ENCODE measurements at regions not wholly inside any gene's neighbourhood (a gene's known extent, or its start where the extent isn't known, plus 50 kb on each side); places are given as distances from the start of the nearest gene placed in this dataset.

DNA sequence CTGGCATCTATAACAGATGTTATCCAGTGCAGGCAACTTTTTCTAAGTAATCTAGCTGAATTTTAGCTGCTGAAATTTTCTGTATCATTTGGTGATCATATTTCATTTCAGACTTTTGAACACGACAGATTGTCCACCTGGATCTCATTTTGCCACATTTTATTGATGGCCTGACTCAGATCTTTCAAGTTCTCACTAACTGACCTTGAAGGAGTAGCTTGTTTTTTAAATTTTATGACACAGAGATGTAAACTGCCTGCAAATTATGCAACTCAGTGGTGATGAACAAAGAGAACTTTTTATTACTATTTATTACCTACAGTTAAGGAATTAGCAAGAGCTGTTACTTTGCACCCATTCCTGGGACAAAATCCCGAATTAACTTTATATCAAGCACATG, 366.4 kb downstream of the PAX1 start:
- 57 to 70% (median 57%) methylated on average over 2 of the region's 2 CpGs for WGBS, 5 donors
- intact Hi-C loops (cut with DNase I; ENCODE audit: low total_unique reads), result no loop called here
- TF ChIP-seq EP300 (IDR thresholded peaks at IDR 0.05) (no peak), POLR2AphosphoS5 (IDR thresholded peaks at IDR 0.05) (no peak), POLR2A (IDR thresholded peaks at IDR 0.05) (no peak), CTCF (IDR thresholded peaks at IDR 0.05) (no peak)
- Histone ChIP-seq H3K27me3 (no peaks in the 10 kb centered on the region), H3K36me3 (no peaks in the 10 kb centered on the region), H3K27ac (no peak overlapping the region), H3K4me1 (no peaks in the 10 kb centered on the region), H3K4me3 (no peak overlapping the region), H3K9me3 (no peaks in the 10 kb centered on the region)
- DNase-seq, result no peak

DNA sequence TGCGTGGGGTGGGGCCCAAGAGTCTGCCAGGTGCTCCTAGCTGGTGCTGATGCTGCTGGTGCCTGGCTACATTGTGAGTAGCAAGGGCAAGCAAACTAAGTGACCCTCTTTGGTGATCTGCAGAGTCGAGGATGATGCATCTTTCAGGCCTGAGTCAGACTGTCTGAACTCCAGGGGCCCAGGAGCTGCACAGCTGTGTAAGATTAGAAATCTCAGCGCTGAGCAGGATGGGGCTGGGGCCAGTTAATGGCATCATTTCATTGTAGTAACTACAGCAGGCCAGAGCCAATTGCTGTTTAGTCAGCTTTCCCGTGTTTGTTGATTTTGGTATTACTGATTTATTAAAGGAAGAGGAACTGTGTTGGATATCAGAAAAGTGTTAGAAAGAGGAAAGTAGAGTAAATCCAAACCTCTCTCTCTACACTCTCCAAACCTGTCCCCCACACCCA, 365.2 kb downstream of the PAX1 start:
- H3K36me3 ChIP-seq, result no peaks in the 10 kb centered on the region
- 34 to 53% (median 43%) methylated on average over 4 of the region's 4 CpGs for WGBS, 5 donors
- no peaks in the 10 kb centered on the region for H3K27me3 ChIP-seq
- intact Hi-C loops (cut with DNase I; ENCODE audit: low total_unique reads), result no loop called here
- no peak overlapping the region for H3K27ac ChIP-seq
- DNase-seq, result peak in 1 of 2 donors; percentile 46
- no peak overlapping the region for H3K4me3 ChIP-seq
- no peak for TF ChIP-seq POLR2AphosphoS5 (IDR thresholded peaks at IDR 0.05)
- no peak for TF ChIP-seq EP300 (IDR thresholded peaks at IDR 0.05)
- TF ChIP-seq CTCF (IDR thresholded peaks at IDR 0.05), result no peak
- TF ChIP-seq POLR2A (IDR thresholded peaks at IDR 0.05), result no peak
- no peaks in the 10 kb centered on the region for H3K9me3 ChIP-seq
- H3K4me1 ChIP-seq, result no peaks in the 10 kb centered on the region

- DNase-seq, result no peak
- no peak overlapping the region for H3K27ac ChIP-seq
- no peaks in the 10 kb centered on the region for H3K4me1 ChIP-seq
- WGBS, 5 donors, result 71 to 93% (median 88%) methylated on average over 1 of the region's 1 CpG
- no peaks in the 10 kb centered on the region for H3K9me3 ChIP-seq
- intact Hi-C loops (cut with DNase I; ENCODE audit: low total_unique reads), result no loop called here
- TF ChIP-seq CTCF (IDR thresholded peaks at IDR 0.05), result no peak
- no peak for TF ChIP-seq POLR2A (IDR thresholded peaks at IDR 0.05)
- TF ChIP-seq EP300 (IDR thresholded peaks at IDR 0.05), result no peak
- TF ChIP-seq POLR2AphosphoS5 (IDR thresholded peaks at IDR 0.05), result no peak
- H3K4me3 ChIP-seq, result no peak overlapping the region
- no peaks in the 10 kb centered on the region for H3K36me3 ChIP-seq
- H3K27me3 ChIP-seq, result no peaks in the 10 kb centered on the region
Measured at GRCh38 chr20:22063753-22064152, 358.3 kb downstream of the PAX1 start.

- Histone ChIP-seq H3K4me3 (no peak overlapping the region), H3K27me3 (no peaks in the 10 kb centered on the region), H3K27ac (no peak overlapping the region), H3K9me3 (no peaks in the 10 kb centered on the region), H3K4me1 (no peaks in the 10 kb centered on the region), H3K36me3 (no peaks in the 10 kb centered on the region)
- WGBS, 5 donors, result 52 to 57% (median 55%) methylated on average over 5 of the region's 5 CpGs
- TF ChIP-seq POLR2AphosphoS5 (IDR thresholded peaks at IDR 0.05) (no peak), CTCF (IDR thresholded peaks at IDR 0.05) (no peak), POLR2A (IDR thresholded peaks at IDR 0.05) (no peak), EP300 (IDR thresholded peaks at IDR 0.05) (no peak)
- intact Hi-C loops (cut with DNase I; ENCODE audit: low total_unique reads), result no loop called here
- no peak for DNase-seq
Measured at GRCh38 chr20:22062874-22063273, 357.4 kb downstream of the PAX1 start.

All from stomach (tissue), 8 donors.